ENCODE measurements at regions not wholly inside any gene's neighbourhood (a gene's known extent, or its start where the extent isn't known, plus 50 kb on each side); places are given as distances from the start of the nearest gene placed in this dataset.

DNA sequence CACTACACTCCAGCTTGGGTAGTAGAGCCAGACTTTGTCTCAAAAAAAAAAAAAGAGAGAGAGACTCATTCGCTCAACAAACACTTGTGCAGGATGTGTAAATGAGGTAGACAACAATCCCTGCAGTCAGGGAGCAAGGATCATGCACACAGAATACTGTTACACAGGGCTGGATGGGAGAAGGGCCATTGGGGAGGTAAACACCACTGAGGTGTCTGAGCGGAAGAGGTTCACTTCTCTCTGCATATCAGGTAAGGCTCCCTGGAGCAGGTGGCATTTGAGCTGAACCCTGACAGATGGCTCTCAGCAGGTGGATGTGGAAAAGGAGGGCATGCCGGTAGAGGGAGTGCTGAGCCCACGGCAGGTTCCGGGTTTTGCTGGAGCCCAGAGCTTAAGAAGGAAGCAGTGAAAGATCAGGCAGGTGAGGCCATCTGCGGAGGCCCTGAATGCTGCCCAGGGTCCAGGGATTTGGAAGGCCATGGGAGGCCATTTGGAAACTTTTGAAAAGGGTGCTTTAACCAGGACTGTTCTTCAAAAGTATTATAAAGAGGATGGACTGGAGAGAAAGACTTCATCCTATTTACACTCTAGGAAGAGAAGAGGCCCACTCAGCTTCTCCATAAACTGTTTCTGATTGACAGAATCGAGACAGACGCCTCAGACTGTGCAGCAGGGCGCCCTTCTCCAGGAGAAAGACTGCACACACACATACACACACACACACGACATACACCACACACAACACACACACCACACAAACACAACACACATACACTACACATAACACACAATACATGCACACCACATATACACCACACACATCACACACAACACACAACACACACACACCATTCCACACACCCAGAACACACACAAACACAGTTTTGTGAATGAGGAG is 199.4 kb downstream of the USP12 start:
- H3K4me3 Mint-ChIP-seq: no peak overlapping the region
- WGBS, 2 experiments (ENCODE audit: insufficient coverage in 1 of 2, insufficient read length in 1 of 2): 43 to 46% methylated on average over 2 to 9 of the region's 10 CpGs

DNA sequence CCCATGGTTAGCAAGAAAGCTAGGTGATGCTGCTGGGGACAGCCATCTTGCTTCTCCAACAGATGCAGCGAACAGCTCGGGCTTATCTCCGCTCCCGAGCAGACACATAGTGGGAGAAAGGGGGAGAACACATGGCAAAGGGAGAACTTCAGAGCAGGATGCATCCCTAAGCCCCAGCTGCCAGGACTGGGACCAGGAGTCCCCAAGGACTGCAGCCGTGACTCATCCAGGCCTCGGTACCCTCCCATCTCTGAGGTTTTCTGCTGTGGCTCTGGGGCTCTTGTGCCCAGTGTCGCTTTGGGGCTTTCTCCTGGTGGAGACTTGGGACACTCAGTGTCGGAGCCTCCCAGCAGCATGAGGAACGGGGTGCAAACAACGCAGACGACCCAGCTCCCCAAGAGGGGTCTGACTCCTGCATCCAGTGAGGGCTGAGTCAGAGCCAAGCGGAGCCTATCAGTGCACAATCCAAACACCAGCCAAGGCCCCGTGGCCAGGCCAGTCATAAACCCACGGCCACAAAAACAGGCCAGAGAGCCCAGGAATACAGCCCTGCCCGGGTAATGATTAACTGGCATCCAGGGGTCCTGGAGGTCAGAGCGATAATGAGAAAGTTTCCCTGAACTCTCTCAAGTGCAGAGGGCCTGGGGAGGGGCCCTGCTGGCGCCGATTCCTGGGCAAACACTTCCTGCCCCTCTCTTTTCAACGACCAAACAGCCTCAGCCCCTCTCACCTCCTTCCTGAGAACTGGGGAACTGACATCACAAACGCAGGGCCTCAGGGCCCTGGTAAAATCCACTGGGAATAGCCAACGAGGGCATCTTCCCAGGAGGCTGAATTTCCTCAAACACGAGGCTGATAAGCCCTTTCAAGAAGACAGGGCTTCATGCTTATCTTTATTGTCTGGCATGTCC is 202.9 kb downstream of the USP12 start:
- H3K36me3 ChIP-seq (ENCODE audit: control insufficient read depth, insufficient read depth, low read length): no peaks in the 10 kb centered on the region
- TF ChIP-seq, protein P1, sequence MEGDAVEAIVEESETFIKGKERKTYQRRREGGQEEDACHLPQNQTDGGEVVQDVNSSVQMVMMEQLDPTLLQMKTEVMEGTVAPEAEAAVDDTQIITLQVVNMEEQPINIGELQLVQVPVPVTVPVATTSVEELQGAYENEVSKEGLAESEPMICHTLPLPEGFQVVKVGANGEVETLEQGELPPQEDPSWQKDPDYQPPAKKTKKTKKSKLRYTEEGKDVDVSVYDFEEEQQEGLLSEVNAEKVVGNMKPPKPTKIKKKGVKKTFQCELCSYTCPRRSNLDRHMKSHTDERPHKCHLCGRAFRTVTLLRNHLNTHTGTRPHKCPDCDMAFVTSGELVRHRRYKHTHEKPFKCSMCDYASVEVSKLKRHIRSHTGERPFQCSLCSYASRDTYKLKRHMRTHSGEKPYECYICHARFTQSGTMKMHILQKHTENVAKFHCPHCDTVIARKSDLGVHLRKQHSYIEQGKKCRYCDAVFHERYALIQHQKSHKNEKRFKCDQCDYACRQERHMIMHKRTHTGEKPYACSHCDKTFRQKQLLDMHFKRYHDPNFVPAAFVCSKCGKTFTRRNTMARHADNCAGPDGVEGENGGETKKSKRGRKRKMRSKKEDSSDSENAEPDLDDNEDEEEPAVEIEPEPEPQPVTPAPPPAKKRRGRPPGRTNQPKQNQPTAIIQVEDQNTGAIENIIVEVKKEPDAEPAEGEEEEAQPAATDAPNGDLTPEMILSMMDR (conservative IDR thresholded peaks at IDR 0.05): no peak
- peak overlapping the region; percentile 66 for H3K27ac Mint-ChIP-seq
- H3K4me1 Mint-ChIP-seq: peaks cover 31% of the 10 kb centered on the region
- H3K36me3 Mint-ChIP-seq (ENCODE audit: low read depth): no peaks in the 10 kb centered on the region
- H3K9me3 ChIP-seq (ENCODE audit: control insufficient read depth, low read length): no peaks in the 10 kb centered on the region
- no peaks in the 10 kb centered on the region for H3K9me3 Mint-ChIP-seq
- WGBS, 2 experiments (ENCODE audit: insufficient coverage in 1 of 2, insufficient read length in 1 of 2): 77 to 86% methylated on average over 19 to 22 of the region's 22 CpGs
- peaks cover 11% of the 10 kb centered on the region for H3K4me1 ChIP-seq (ENCODE audit: control insufficient read depth, insufficient read depth, low read length)
- H3K4me3 ChIP-seq (ENCODE audit: low read length): no peak overlapping the region
- H3K27me3 ChIP-seq (ENCODE audit: control insufficient read depth, insufficient read depth, low read length, poor library complexity, severe bottlenecking): no peaks in the 10 kb centered on the region
- no peak overlapping the region for H3K4me3 Mint-ChIP-seq
- DNase-seq: peak; percentile 65
- H3K27ac ChIP-seq (ENCODE audit: low read depth, low read length): no peak overlapping the region
- H3K27me3 Mint-ChIP-seq (ENCODE audit: insufficient read depth): peaks cover 9% of the 10 kb centered on the region
- no peak overlapping the region for H3K9ac ChIP-seq (ENCODE audit: extremely low read depth, low read length, poor library complexity, severe bottlenecking)

More for the DNA sequence above, 199.4 kb downstream of the USP12 start:
- Mint-ChIP-seq H3K27me3 (ENCODE audit: insufficient read depth) (peaks cover 8% of the 10 kb centered on the region), H3K4me1 (peaks cover 38% of the 10 kb centered on the region), H3K9me3 (no peaks in the 10 kb centered on the region), H3K36me3 (ENCODE audit: low read depth) (no peaks in the 10 kb centered on the region), H3K27ac (no peak overlapping the region)
- H3K4me3 ChIP-seq (ENCODE audit: low read length): no peak overlapping the region
- TF ChIP-seq, protein P1 (conservative IDR thresholded peaks at IDR 0.05): peak; percentile 76
- H3K27ac ChIP-seq (ENCODE audit: low read depth, low read length): no peak overlapping the region
- peak; percentile 90 for DNase-seq
- peaks cover 16% of the 10 kb centered on the region for H3K4me1 ChIP-seq (ENCODE audit: control insufficient read depth, insufficient read depth, low read length)
- no peaks in the 10 kb centered on the region for H3K9me3 ChIP-seq (ENCODE audit: control insufficient read depth, low read length)
- no peaks in the 10 kb centered on the region for H3K36me3 ChIP-seq (ENCODE audit: control insufficient read depth, insufficient read depth, low read length)
- H3K9ac ChIP-seq (ENCODE audit: extremely low read depth, low read length, poor library complexity, severe bottlenecking): no peak overlapping the region
- no peaks in the 10 kb centered on the region for H3K27me3 ChIP-seq (ENCODE audit: control insufficient read depth, insufficient read depth, low read length, poor library complexity, severe bottlenecking)

DNA sequence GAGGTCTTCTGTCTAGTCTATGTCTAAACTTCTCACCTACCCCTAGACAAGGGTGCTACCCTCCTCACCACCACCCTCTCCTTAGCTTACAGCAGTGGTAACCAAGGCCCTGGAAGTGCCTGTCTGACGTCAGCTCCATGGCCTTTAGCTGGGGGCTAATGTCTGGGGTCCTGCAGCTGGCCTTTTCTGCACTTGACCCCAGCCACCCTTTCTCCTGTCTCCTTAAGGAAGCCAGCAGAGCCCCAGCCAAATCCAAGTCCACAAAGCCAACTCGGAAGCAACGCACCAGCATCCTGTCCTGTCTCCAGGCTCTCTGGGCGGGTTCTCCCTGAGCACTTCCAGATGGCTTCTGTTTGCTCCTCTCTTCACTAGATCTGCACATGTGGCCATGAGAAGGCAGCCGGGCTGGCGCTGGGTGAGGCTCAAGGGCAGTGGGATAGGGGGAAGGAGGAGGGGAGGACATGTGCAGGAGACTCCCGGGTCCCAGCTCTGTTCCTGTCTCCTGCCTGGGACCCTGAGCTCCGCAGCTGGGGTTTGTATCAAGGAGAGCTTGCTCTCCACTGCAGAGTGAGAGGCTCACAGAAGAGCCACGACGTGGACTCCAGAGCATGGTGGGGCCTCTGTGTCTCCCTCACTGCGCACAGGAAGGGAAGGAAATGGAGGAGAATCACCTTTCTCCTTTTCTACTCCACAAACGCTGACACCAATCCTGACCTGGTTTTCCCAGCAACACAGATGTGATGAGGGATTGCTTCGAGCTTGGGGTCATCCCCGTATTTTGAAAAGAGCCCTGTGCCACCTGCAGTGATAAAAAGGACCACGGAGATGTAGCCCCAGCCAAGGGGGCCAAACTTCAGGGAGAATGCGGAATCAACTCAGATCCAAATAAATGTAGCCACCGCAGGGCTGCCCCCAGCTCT is 204.2 kb downstream of the USP12 start:
- no peaks in the 10 kb centered on the region for H3K36me3 Mint-ChIP-seq (ENCODE audit: low read depth)
- no peaks in the 10 kb centered on the region for H3K9me3 ChIP-seq (ENCODE audit: control insufficient read depth, low read length)
- TF ChIP-seq, protein P1 (conservative IDR thresholded peaks at IDR 0.05): no peak
- no peaks in the 10 kb centered on the region for H3K27me3 ChIP-seq (ENCODE audit: control insufficient read depth, insufficient read depth, low read length, poor library complexity, severe bottlenecking)
- no peaks in the 10 kb centered on the region for H3K9me3 Mint-ChIP-seq
- H3K4me3 ChIP-seq (ENCODE audit: low read length): no peak overlapping the region
- no peak overlapping the region for H3K9ac ChIP-seq (ENCODE audit: extremely low read depth, low read length, poor library complexity, severe bottlenecking)
- WGBS, 2 experiments (ENCODE audit: insufficient coverage in 1 of 2, insufficient read length in 1 of 2): 88 to 89% methylated on average over 4 to 17 of the region's 17 CpGs
- H3K4me1 ChIP-seq (ENCODE audit: control insufficient read depth, insufficient read depth, low read length): peaks cover 11% of the 10 kb centered on the region
- no peak overlapping the region for H3K27ac ChIP-seq (ENCODE audit: low read depth, low read length)
- no peak for DNase-seq
- peaks cover 9% of the 10 kb centered on the region for H3K27me3 Mint-ChIP-seq (ENCODE audit: insufficient read depth)
- H3K4me1 Mint-ChIP-seq: peaks cover 30% of the 10 kb centered on the region
- H3K4me3 Mint-ChIP-seq: no peak overlapping the region
- no peaks in the 10 kb centered on the region for H3K36me3 ChIP-seq (ENCODE audit: control insufficient read depth, insufficient read depth, low read length)
- H3K27ac Mint-ChIP-seq: no peak overlapping the region
